GM19395 (cell line): ENCODE measurements at regions not wholly inside any gene's neighbourhood (a gene's known extent, or its start where the extent isn't known, plus 50 kb on each side); places are given as distances from the start of the nearest gene placed in this dataset.

Experiments used
- ATAC-seq: cut with Tn5 transposase; IDR thresholded peaks from one replicate; pipeline ENCODE4 v1.9.1; 2021; ENCODE audit warnings: mild to moderate bottlenecking, moderate library complexity; ENCODE audit not compliant: unreplicated experiment

- ATAC-seq = no peak
These were observed 266.0 kb downstream of the PTPRU start for GRCh38 chr1:29502225-29502910.

GRCh38 chr1:29501227-29501976 lies 265.1 kb downstream of the PTPRU start:
- ATAC-seq = no peak

DNA sequence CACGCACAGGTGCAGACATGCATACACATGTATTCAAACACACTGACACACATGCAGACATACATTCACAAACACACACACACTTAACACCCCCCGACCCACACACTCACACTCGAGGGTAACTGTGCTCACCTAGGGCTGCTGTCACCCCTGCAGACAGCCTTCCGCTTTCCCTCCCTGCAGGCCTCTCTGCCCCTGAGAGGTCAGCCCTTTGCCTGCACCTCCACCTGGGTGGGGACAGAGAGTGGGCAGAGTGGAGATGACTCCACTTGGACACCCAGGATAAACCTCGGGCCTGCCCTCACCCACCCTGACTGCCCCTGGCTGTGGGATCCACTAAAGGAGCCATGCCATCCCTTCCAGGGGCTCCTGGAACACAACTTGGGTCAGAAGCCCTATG lies 264.3 kb downstream of the PTPRU start:
- ATAC-seq = no peak

- no peak for ATAC-seq
These were observed 263.7 kb downstream of the PTPRU start for GRCh38 chr1:29500041-29500440.

DNA sequence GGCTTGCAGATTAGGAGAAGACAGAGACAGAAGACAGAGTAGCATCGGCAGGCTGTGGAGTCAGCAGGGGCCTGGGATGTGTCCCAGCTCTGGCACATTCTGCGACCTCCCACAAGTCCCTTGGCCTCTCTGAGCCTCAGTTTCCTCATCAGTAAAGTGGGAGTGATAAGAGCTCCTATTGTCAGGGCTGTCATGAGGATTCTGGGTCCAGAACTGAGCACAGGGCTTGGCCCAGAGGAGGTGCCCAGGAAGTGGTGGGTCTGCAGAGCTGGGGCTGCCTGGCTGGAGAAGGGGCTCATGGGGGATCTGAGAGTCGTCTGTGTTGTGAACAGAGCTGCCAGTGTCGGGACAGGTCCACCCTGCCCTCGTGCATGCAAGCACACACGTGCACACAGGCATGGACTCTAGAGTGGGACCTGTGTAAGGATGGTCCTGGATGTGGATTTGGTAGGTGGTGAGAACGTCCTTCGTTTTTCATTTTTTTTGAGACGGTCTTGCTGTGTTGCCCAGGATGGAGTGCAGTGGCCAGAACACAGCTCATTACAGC lies 262.9 kb downstream of the PTPRU start:
- no peak for ATAC-seq

GRCh38 chr1:29498126-29499103 lies 262.1 kb downstream of the PTPRU start:
- ATAC-seq = no peak

DNA sequence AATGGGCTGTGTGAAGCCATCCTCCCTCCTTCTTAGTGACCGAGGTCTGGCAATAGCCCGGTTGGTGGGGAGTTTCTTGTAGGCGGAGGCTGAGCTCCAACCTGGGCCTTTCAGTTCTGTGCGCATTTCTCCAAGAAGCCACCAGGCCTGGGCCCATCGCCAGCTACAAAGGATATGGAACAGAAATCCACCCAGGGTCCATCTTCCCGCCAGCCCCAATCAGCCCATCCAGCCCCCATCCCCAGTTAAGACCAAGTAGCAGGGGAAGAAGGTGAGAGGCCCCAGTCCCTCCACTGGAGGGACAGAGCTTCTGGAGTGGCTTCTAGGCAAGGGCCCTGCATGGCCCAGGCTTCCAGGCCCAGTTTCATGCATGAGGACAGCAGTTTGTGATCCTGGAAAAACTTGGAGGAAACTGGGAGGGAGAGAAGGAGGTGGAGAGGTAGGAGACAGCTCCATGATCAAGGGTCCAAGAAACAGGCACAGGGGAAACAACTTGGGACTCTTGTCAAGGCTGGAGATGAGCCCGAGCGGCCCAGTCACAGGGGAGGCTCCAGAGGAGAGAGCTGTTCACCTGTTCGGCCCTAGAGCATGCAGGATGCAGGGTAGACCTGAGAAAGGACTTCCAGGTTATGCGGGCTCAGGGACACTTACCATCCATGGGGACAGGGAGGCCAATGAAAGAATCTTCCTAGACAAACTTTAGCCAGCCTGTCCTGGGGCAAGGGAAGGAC lies 261.2 kb downstream of the PTPRU start:
- no peak for ATAC-seq

GRCh38 chr1:29496701-29497100 lies 260.4 kb downstream of the PTPRU start:
- ATAC-seq = no peak

DNA sequence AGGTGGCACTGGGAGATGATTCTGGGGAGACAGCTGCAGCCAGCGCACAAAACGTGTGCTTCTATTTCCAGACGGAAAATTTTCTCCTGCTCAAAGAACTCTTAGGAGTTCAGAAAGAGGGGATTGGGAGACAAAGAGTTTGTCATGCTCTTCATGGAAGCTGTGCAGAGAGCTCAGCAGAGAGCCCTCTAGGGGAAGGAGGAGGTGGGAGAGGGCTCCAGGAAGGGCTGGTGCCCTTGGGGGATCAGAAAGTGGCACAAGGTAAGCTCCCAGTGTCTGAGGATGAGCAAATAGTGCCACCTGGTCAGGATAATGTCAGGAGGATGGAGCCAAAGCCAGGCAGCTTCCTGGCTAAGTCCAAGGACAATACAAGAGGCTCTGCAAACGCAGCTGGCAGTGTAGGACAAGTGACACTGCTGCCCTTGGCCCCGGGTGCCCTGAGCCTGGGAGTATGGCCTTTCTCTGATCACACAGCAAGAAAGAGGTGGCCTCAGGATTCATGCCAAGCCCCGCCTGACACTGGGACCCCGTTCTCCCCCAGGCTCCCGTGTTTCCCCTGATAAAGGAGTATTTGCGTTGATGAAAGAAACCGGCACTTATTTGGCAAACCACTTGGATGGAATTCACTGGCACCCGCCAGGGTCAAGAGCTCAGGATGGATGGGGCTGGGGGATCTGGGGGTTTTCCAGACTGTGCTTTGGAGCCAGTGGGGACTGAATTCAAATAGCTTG lies 254.0 kb downstream of the PTPRU start:
- no peak for ATAC-seq

DNA sequence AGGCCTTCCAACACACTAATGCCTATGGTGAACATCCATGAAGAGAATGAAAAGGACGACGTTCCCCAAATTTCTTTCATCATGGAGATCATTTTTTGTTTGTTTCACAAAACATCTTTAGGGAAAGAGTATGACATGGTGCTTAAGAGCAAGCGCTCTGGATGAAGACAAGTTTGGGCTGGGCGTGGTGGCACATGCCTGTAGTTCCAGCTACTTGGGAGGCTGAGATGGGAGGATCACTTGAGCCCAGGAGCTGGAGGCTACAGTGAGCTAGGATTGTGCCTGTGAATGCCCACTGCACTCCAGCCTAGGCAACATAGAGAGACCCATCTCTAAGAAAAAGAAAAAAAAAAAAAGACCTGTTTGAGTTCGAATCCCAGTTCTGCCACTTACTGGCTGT lies 253.1 kb downstream of the PTPRU start:
- no peak for ATAC-seq

DNA sequence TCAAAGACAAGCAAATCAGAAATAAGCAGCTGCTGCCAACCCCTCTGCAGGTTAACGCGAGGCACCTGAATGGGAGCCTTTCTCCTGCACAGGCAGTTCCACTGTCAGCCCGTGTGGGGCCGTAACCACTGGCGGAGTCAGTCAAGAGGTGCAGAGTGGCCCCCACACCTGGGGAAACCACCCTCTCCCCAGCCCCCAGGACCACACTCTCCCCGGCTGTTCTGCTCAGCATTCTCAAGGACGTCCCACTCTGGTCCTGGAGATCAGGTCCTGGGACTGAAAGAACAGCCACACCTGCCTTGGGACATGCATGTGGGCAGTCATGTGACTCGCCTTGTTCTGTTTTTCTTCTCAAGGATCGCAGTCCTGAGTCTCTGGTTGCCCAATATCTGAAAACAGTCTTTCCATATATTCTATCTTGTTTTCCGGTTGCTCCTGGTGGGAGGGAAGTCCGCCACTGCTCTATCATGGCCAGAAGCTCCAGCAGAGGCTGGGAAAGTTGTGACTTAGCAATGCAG lies 252.5 kb downstream of the PTPRU start:
- ATAC-seq = no peak

DNA sequence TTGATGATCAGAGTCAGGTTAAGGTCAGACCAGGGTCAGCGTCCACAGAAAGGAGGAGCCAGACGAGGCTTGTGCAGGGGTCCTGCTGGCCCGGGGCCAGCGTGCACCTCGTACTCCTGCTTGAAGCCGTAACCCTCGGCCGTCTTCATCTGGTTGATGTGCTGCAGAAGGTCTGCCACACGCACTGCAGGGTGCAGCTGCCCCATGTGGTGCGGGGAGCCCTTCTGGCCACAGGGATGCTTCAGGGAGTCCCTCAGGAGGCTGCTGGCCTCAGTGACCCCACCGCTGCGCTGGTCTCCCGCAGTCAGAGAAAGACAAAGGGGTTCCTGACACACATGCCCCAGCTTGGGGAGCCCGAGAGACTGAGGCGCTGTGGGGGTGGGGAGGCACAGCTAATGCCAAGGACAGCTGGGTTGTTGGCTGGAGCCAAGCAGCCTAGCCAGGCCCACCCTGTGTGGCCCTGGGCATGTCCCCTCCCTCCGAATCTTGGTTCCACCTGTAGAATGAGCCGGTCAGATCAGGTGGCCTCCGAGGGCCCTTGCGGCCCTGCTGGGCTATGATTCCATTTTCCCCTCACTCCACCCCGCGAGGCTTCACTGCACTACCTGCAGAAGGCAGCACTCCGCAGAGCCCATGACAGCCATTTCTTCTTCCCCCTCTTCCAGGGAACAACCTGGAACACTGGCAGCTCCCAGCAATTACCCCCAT lies 251.9 kb downstream of the PTPRU start:
- no peak for ATAC-seq

DNA sequence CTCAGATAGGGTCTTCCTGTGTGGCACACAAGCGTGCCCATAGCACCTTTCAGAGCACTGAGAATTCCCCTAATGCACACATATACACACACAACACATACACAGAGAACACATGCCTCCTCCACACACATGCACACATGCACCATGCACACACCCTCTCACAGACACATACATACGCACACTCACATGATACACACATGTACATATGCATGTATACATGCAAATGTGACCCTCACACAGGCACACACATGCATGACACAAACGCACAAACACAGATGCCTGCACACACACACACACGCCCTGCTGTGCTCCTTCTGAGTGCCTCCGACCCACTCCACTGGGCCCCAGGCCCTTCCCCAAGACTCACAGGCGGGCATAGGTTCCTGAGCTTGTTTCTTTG lies 251.0 kb downstream of the PTPRU start:
- ATAC-seq = no peak

GRCh38 chr1:29485096-29485925 lies 249.0 kb downstream of the PTPRU start:
- ATAC-seq = no peak

GRCh38 chr1:29482991-29483390 lies 246.7 kb downstream of the PTPRU start:
- no peak for ATAC-seq

DNA sequence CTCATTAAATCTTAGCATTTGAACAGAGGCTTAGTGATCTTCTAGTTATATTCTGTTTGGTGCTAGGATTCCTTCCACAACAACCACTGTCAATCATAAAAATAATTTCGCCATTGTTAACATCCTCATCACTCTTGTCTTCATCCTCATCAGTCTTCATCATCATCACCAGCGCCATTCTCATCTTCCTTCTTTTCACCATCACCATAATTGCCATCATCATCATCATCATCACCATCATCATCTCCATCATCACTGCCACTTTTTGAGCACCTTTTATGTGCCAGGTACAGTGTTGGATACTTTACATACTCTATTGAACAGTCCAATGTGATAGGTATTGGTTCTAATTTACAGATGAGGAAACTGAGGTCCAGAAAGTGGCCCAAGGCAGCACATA lies 245.7 kb downstream of the PTPRU start:
- no peak for ATAC-seq

DNA sequence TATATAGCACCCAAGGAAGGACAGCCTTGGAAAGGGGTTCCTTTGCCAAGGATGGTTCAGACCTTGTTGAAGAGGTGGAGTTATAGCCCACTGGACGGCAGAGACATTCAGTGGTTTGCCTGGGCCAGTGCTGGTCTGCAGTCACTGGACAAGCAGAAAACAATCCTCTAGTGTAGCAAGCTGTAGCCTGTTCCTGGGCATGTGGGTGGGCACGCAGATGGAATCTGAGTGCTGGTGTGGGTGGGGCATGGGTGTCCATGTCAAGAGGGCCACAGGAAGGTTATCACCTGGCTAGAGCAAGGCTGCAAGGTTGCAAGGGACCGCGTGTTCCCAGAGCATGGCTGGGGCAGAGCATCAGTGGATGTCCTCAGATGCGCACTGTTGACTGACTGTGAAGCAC lies 244.7 kb downstream of the PTPRU start:
- ATAC-seq = no peak

DNA sequence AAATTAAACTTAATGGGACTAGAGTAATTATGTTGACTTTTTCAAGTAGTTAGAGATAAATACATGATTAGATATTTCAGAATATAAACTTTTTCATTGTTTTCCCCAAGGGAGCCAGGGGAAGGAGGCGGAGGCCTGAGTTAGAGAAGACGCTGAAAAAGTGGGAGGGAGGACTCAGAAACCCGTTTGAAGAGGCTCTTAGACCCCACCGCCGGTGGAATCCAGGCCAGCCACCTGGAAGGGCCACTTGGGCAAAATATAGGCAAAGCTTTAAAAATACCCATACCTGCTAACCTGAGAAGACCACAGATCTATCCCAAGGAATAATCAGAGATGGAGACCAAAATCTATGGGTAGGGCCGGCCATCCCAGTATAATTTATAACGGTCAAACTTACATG lies 242.6 kb downstream of the PTPRU start:
- no peak for ATAC-seq
